Effector memory CD8-positive, alpha-beta T cell (primary cell): ENCODE measurements at regions not wholly inside any gene's neighbourhood (a gene's known extent, or its start where the extent isn't known, plus 50 kb on each side); places are given as distances from the start of the nearest gene placed in this dataset.

Experiments
- ATAC-seq: fragments of 150-1000 bp; cut with Tn5 transposase; replicated peaks from 2 replicates; pipeline ENCODE4 v1.10.0; 2021; ENCODE audit warnings: mild to moderate bottlenecking, moderate library complexity
- DNase-seq, 3 experiments: peaks; one replicate each; pipeline ENCODE4 v3.0.0; 2021
- H3K27ac Mint-ChIP-seq, 2 donors: one replicate each; pipeline ENCODE4 v1.8.0; 2022; ENCODE audit warnings: mild to moderate bottlenecking in 2 of 2, mixed read lengths in 2 of 2, moderate library complexity in 2 of 2
- H3K27me3 Mint-ChIP-seq, 2 donors: one replicate each; pipeline ENCODE4 v1.8.0; 2022; ENCODE audit warnings: mixed read lengths in 2 of 2
- H3K36me3 Mint-ChIP-seq: one replicate; pipeline ENCODE4 v1.8.0; 2022; ENCODE audit warnings: mild to moderate bottlenecking, moderate library complexity, mixed read lengths; ENCODE audit not compliant: insufficient read depth
- H3K4me1 Mint-ChIP-seq, 2 donors: one replicate each; pipeline ENCODE4 v1.8.0; 2022; ENCODE audit warnings: low read depth in 2 of 2, mixed read lengths in 2 of 2
- H3K4me3 Mint-ChIP-seq, 2 donors: one replicate each; pipeline ENCODE4 v1.8.0; 2022; ENCODE audit warnings: mild to moderate bottlenecking in 2 of 2, mixed read lengths in 2 of 2, moderate library complexity in 2 of 2
- H3K9me3 Mint-ChIP-seq, 2 donors: one replicate each; pipeline ENCODE4 v1.8.0; 2022; ENCODE audit warnings: mixed read lengths in 2 of 2

DNA sequence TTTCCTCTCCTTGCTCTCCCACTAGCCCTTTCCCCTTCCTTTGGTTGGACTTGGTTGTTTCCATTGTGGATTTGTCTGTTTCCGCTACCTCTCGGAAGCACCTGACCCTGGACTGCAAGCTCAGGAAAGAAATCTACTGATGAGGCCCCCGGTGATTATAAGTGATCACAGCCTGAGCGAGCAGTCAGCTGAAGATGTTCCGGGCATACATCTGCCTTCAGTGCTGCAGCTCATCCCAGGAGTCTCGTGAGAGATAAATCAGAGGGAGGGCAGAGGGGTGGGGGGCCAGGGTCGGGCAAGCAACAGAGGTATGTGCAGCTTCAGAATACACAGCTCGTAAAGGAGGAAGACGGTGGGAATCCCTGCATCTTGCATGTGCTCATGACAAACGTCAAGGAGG is 102.1 kb downstream of the MRPL46 start:
- H3K27me3 Mint-ChIP-seq, result peaks cover 16 to 44% of the 10 kb centered on the region in 2 donors
- no peak overlapping the region for H3K4me3 Mint-ChIP-seq
- H3K9me3 Mint-ChIP-seq, result no peaks in the 10 kb centered on the region
- DNase-seq (no peak), ATAC-seq (no peak)
- no peak overlapping the region for H3K27ac Mint-ChIP-seq
- H3K4me1 Mint-ChIP-seq, result no peaks in the 10 kb centered on the region
- no peaks in the 10 kb centered on the region for H3K36me3 Mint-ChIP-seq

DNA sequence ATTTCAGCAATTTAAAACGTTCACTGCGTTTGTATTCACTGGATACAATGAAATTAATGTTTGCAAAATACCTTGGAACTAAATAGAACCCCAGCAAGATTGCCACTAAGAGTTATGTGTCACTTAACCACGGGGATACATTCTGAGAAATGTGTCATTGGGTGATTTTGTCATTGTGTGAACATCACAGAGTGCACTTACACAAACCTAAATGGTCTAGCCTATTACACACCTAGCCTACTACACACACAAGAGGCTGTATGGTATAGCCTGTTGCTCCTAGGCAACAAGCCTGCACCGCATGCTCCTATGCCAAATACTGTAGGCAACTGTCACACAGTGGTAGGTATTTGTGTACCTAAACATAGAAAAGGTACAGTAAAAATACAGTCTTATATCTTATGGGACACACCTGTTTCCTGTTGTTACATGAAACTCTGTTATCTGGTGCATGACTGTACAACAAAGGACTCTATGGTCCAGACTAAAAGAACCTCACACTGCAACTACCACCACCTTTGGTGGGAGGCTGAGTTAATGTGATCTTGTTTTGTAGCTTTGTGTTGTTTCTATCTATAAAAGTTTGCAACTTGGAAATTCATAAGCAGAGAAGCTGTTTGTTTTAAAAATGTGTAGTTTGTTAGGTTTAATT is 92.2 kb upstream of the NTRK3 start:
- no peak for ATAC-seq
- H3K36me3 Mint-ChIP-seq, result no peaks in the 10 kb centered on the region

GRCh38 chr15:88345962-88346361 is 89.4 kb upstream of the NTRK3 start:
- Mint-ChIP-seq H3K27ac (no peak overlapping the region), H3K4me3 (no peak overlapping the region), H3K4me1 (no peaks in the 10 kb centered on the region), H3K36me3 (no peaks in the 10 kb centered on the region), H3K9me3 (no peaks in the 10 kb centered on the region), H3K27me3 (peaks cover 7 to 41% of the 10 kb centered on the region in 2 donors)
- DNase-seq, result no peak
- no peak for ATAC-seq

More for the DNA sequence above, 92.2 kb upstream of the NTRK3 start:
- Mint-ChIP-seq H3K4me1 (no peaks in the 10 kb centered on the region), H3K4me3 (no peak overlapping the region), H3K27me3 (peaks cover 7 to 24% of the 10 kb centered on the region in 2 donors), H3K27ac (no peak overlapping the region), H3K9me3 (peaks cover 0 to 4% of the 10 kb centered on the region in 2 donors)
- DNase-seq, result no peak

GRCh38 chr15:88344786-88345185 is 88.2 kb upstream of the NTRK3 start:
- DNase-seq (no peak), ATAC-seq (no peak)
- H3K27ac Mint-ChIP-seq, result no peak overlapping the region
- no peaks in the 10 kb centered on the region for H3K36me3 Mint-ChIP-seq
- peaks cover 4 to 38% of the 10 kb centered on the region in 2 donors for H3K27me3 Mint-ChIP-seq
- no peak overlapping the region for H3K4me3 Mint-ChIP-seq
- no peaks in the 10 kb centered on the region for H3K4me1 Mint-ChIP-seq
- H3K9me3 Mint-ChIP-seq, result no peaks in the 10 kb centered on the region

DNA sequence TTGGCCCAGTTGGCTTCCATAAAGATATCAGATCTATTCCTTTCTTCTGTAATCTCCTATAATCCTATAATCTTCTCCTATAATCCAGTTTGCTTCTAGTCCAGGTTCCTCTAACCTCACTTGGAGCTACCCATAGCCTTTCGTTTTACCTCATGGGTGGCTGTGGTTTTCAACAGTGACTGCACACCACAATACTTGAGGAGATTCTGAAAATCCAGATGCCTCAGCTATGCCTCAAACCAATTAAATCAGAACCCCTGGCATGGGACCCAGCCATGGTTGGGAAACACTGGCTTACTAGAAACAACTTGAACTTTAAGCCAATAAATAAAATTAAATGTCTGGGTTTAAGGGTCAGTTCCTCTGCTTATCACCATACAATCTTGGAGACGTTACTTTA is 86.1 kb upstream of the NTRK3 start:
- DNase-seq (no peak), ATAC-seq (no peak)
- Mint-ChIP-seq H3K27ac (no peak overlapping the region), H3K27me3 (peaks cover 0 to 23% of the 10 kb centered on the region in 2 donors), H3K9me3 (no peaks in the 10 kb centered on the region), H3K4me1 (no peaks in the 10 kb centered on the region), H3K4me3 (no peak overlapping the region), H3K36me3 (no peaks in the 10 kb centered on the region)

DNA sequence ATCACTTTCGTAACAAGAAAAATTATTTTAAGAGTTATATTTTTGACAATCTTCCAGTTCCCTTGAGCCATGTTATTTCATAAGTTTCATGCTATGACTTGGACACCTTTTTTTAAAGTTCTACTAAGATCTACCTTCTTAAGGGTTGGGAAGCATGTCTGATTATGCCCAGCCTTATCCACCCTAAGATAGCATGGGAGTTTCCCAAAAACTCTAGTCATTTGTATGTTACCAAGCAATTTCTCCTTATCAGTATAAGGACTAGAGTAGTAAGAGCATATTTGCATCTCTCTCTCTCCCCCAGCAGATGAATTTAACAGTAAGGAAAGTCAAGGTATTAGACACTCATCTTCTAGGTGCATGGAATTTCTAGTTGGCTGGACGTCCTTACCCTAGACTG is 85.1 kb upstream of the NTRK3 start:
- no peaks in the 10 kb centered on the region for H3K9me3 Mint-ChIP-seq
- H3K36me3 Mint-ChIP-seq, result no peaks in the 10 kb centered on the region
- peaks cover 0 to 17% of the 10 kb centered on the region in 2 donors for H3K27me3 Mint-ChIP-seq
- no peak overlapping the region for H3K4me3 Mint-ChIP-seq
- H3K27ac Mint-ChIP-seq, result no peak overlapping the region
- no peak for DNase-seq
- H3K4me1 Mint-ChIP-seq, result no peaks in the 10 kb centered on the region
- ATAC-seq, result no peak

- no peak for DNase-seq
- Mint-ChIP-seq H3K27ac (no peak overlapping the region), H3K4me3 (no peak overlapping the region), H3K27me3 (peaks cover 4 to 21% of the 10 kb centered on the region in 2 donors), H3K9me3 (no peaks in the 10 kb centered on the region), H3K4me1 (no peaks in the 10 kb centered on the region), H3K36me3 (no peaks in the 10 kb centered on the region)
- ATAC-seq, result no peak
These were observed 84.5 kb upstream of the NTRK3 start for GRCh38 chr15:88341006-88341405.

DNA sequence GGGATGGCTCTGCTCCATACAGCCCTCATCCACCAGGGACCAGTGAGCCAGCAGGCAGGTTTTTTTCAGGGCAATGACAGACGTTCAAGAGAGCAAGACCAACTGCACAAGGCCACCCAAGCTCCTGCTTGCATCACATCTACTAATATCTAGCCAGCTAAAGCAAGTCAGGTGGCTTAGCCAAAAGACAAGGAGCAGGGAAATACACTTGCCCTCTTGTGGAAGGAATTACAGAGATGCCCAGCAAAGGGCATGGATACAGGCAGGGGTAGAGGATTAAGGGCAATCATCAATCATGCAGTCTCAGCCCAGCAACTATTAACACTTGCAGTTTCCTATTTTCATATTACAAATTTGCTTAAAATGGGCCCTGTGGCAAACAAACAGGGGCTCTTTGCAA is 81.5 kb upstream of the NTRK3 start:
- no peak overlapping the region for H3K27ac Mint-ChIP-seq
- no peaks in the 10 kb centered on the region for H3K36me3 Mint-ChIP-seq
- H3K4me1 Mint-ChIP-seq, result no peaks in the 10 kb centered on the region
- H3K9me3 Mint-ChIP-seq, result no peaks in the 10 kb centered on the region
- H3K27me3 Mint-ChIP-seq, result peaks cover 28 to 47% of the 10 kb centered on the region in 2 donors
- ATAC-seq (no peak), DNase-seq (no peak)
- H3K4me3 Mint-ChIP-seq, result no peak overlapping the region

DNA sequence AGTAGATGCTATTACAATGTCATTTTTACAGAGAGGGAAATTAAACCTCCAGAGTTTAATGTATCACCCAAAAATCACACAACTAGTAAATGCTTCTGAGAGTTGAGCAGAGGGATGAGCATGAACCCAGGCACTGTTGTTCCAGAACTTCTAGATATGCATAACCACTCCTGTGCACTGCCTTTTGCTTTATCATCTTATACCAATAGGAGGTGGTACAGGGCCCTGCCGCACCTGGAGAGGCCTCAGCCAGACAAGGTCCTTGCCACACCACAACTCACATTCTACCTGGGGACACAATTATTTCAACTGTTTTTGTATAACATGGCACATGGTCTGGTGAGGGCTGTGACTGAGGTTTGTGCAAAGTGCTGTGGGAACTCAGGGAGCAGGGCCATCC is 78.5 kb upstream of the NTRK3 start:
- H3K4me3 Mint-ChIP-seq, result no peak overlapping the region
- no peak overlapping the region for H3K27ac Mint-ChIP-seq
- H3K36me3 Mint-ChIP-seq, result no peaks in the 10 kb centered on the region
- H3K9me3 Mint-ChIP-seq, result no peaks in the 10 kb centered on the region
- H3K4me1 Mint-ChIP-seq, result no peaks in the 10 kb centered on the region
- peaks cover 35 to 46% of the 10 kb centered on the region in 2 donors for H3K27me3 Mint-ChIP-seq
- DNase-seq (no peak), ATAC-seq (no peak)

- no peaks in the 10 kb centered on the region for H3K36me3 Mint-ChIP-seq
- ATAC-seq (no peak), DNase-seq (no peak)
- no peaks in the 10 kb centered on the region for H3K4me1 Mint-ChIP-seq
- no peak overlapping the region for H3K4me3 Mint-ChIP-seq
- no peaks in the 10 kb centered on the region for H3K9me3 Mint-ChIP-seq
- no peak overlapping the region for H3K27ac Mint-ChIP-seq
- peaks cover 35 to 52% of the 10 kb centered on the region in 2 donors for H3K27me3 Mint-ChIP-seq
These were observed 77.9 kb upstream of the NTRK3 start for GRCh38 chr15:88334436-88334835.

- ATAC-seq (no peak), DNase-seq (no peak)
- Mint-ChIP-seq H3K27ac (no peak overlapping the region), H3K4me1 (no peaks in the 10 kb centered on the region), H3K9me3 (no peaks in the 10 kb centered on the region), H3K36me3 (no peaks in the 10 kb centered on the region), H3K27me3 (peaks cover 43 to 80% of the 10 kb centered on the region in 2 donors), H3K4me3 (no peak overlapping the region)
These were observed 74.8 kb upstream of the NTRK3 start for GRCh38 chr15:88331291-88331690.

DNA sequence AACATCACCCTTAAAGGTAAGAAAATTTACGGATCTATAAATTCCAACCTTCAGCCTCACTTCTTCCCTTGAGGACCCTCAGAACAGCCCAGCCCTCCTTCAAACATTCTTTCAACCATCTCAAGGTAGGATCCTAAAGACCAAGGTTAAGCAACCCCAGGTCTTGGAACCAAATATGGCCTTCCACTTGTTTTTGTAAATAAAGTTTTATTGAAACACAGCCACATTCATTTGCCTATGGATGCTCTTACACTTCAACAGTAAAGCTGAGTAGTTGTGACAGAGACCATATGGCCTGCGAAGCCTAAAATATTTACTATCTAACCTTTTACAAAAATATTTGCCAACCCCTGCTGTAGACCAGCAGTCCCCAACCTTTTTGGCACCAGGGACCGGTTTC is 70.4 kb upstream of the NTRK3 start:
- ATAC-seq, result no peak
- Mint-ChIP-seq H3K4me1 (no peaks in the 10 kb centered on the region), H3K9me3 (no peaks in the 10 kb centered on the region), H3K27me3 (peaks cover 22 to 74% of the 10 kb centered on the region in 2 donors), H3K27ac (no peak overlapping the region), H3K4me3 (no peak overlapping the region), H3K36me3 (no peaks in the 10 kb centered on the region)
- DNase-seq, result no peak

GRCh38 chr15:88324741-88325065 is 68.2 kb upstream of the NTRK3 start:
- Mint-ChIP-seq H3K4me3 (no peak overlapping the region), H3K27ac (no peak overlapping the region), H3K27me3 (peaks cover 35 to 73% of the 10 kb centered on the region in 2 donors), H3K36me3 (no peaks in the 10 kb centered on the region), H3K9me3 (peaks cover 0 to 2% of the 10 kb centered on the region in 2 donors), H3K4me1 (no peaks in the 10 kb centered on the region)
- no peak for DNase-seq
- no peak for ATAC-seq

DNA sequence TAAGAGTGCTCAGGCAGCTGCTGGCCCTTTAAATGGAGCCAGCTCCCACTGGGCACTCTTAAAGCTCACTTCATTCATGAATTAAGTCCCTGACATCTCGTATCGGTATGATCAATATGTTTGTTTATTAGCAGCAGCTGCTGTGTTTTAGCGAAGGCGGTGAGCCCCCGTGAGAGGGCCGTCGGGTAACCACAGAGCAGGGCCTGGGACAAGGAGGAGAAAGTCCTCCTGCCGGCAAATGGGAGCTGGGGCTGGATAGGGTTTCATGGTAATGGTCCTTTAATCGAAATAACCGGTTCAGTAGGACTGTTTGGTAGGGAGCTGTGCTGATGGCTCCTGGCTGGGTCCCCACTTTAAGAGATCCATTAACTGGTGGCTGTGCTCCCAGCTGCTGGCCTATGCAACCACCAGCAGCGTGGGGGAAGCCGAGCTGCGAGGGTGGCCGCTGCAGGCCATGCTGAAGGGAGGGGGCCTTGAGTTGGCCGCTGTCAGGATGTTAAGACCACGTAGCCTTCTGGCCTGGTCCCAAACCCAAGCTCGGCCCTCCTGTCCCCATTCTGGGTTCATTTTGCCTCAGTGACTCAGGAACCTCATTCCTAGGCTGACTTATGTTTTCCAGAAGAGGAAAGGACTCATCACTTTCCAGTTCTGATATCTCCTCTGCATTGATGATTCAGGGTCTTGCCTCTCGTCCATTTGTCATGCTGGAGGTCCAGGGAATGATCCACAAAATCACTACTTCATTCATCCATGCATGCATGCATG is 67.6 kb upstream of the NTRK3 start:
- H3K9me3 Mint-ChIP-seq, result peaks cover 0 to 2% of the 10 kb centered on the region in 2 donors
- peaks cover 35 to 70% of the 10 kb centered on the region in 2 donors for H3K27me3 Mint-ChIP-seq
- ATAC-seq (no peak), DNase-seq (no peak)
- H3K4me1 Mint-ChIP-seq, result no peaks in the 10 kb centered on the region
- no peaks in the 10 kb centered on the region for H3K36me3 Mint-ChIP-seq
- no peak overlapping the region for H3K27ac Mint-ChIP-seq
- H3K4me3 Mint-ChIP-seq, result no peak overlapping the region
